SK-N-SH treated with all-trans-retinoic acid at 6 μM for 48 hours (cell line): ENCODE measurements at regions not wholly inside any gene's neighbourhood (a gene's known extent, or its start where the extent isn't known, plus 50 kb on each side); places are given as distances from the start of the nearest gene placed in this dataset.

Source experiments
- ATAC-seq: fragments of 200-7000 bp; cut with Tn5 transposase; 3 replicates; pipeline ENCODE4 v1.9.1; 2020; ENCODE audit warnings: mild to moderate bottlenecking, moderate library complexity
- BACH2 ChIP-seq: fragments of 250-450 bp; sonication (Bioruptor Pico); IDR thresholded peaks from 2 replicates; pipeline ENCODE4 v1.9.0; 2021; ENCODE audit warnings: mild to moderate bottlenecking, borderline replicate concordance
- CSDC2 ChIP-seq: fragments of 250-450 bp; sonication (Bioruptor Pico); IDR thresholded peaks from 2 replicates; pipeline ENCODE4 v1.5.0; 2020; ENCODE audit warnings: mild to moderate bottlenecking, moderate library complexity
- CSRNP3 ChIP-seq: fragments of 250-450 bp; sonication (Bioruptor Pico); IDR thresholded peaks from 2 replicates; pipeline ENCODE4 v1.5.1; 2021; ENCODE audit warnings: mild to moderate bottlenecking, moderate library complexity
- GLIS3 ChIP-seq: fragments of 250-450 bp; sonication (Bioruptor Pico); IDR thresholded peaks from 2 replicates; pipeline ENCODE4 v1.5.0; 2020; ENCODE audit warnings: mild to moderate bottlenecking, moderate library complexity
- ISL1 ChIP-seq: fragments of 250-450 bp; sonication (Bioruptor Pico); IDR thresholded peaks from 2 replicates; pipeline ENCODE4 v2.1.2; 2022; ENCODE audit warnings: mild to moderate bottlenecking, moderate library complexity
- OSR1 ChIP-seq: fragments of 250-450 bp; sonication (Bioruptor Pico); IDR thresholded peaks from 2 replicates; pipeline ENCODE4 v1.8.0; 2022; ENCODE audit warnings: moderate library complexity, mild to moderate bottlenecking, inconsistent platforms
- PATZ1 ChIP-seq: fragments of 250-450 bp; sonication (Bioruptor Pico); IDR thresholded peaks from 2 replicates; pipeline ENCODE4 v1.8.0; 2020; ENCODE audit warnings: mild to moderate bottlenecking, moderate library complexity, borderline replicate concordance
- POU6F1 ChIP-seq: fragments of 250-450 bp; sonication (Bioruptor Pico); IDR thresholded peaks from 2 replicates; pipeline ENCODE4 v1.8.0; 2021; ENCODE audit warnings: low read depth, mild to moderate bottlenecking, moderate library complexity, borderline replicate concordance
- PPARA ChIP-seq: fragments of 250-450 bp; sonication (Bioruptor Pico); IDR thresholded peaks from 2 replicates; pipeline ENCODE4 v1.5.0; 2020; ENCODE audit warnings: mild to moderate bottlenecking, borderline replicate concordance
- RARB ChIP-seq: fragments of 250-450 bp; sonication (Bioruptor Pico); IDR thresholded peaks from 2 replicates; pipeline ENCODE4 v1.8.0; 2021; ENCODE audit warnings: mild to moderate bottlenecking, moderate library complexity
- SNAI2 ChIP-seq: fragments of 250-450 bp; sonication (Bioruptor Pico); IDR thresholded peaks from 2 replicates; pipeline ENCODE4 v1.5.0; 2020; ENCODE audit warnings: mild to moderate bottlenecking, moderate library complexity
- TCF4 ChIP-seq: fragments of 250-450 bp; sonication (Bioruptor Pico); IDR thresholded peaks from 2 replicates; pipeline ENCODE4 v1.8.0; 2021; ENCODE audit warnings: mild to moderate bottlenecking, moderate library complexity, borderline replicate concordance
- TOX ChIP-seq: fragments of 250-450 bp; sonication (Bioruptor Pico); IDR thresholded peaks from 2 replicates; pipeline ENCODE4 v1.8.0; 2021; ENCODE audit warnings: mild to moderate bottlenecking, moderate library complexity, borderline replicate concordance
- TSHZ2 ChIP-seq: fragments of 250-450 bp; sonication (Bioruptor Pico); IDR thresholded peaks from 2 replicates; pipeline ENCODE4 v1.5.0; 2020; ENCODE audit warnings: mild to moderate bottlenecking, moderate library complexity
- ZC3H10 ChIP-seq: fragments of 250-450 bp; sonication (Bioruptor Pico); IDR thresholded peaks from 2 replicates; pipeline ENCODE4 v1.5.1; 2021; ENCODE audit warnings: mild to moderate bottlenecking, moderate library complexity
- ZFP3 ChIP-seq: fragments of 250-450 bp; sonication (Bioruptor Pico); IDR thresholded peaks from 2 replicates; pipeline ENCODE4 v1.5.0; 2020; ENCODE audit warnings: mild to moderate bottlenecking, moderate library complexity
- ZNF565 ChIP-seq: fragments of 450-650 bp; formaldehyde crosslinking; conservative IDR thresholded peaks from 2 replicates; pipeline ENCODE4 v1.5.0; 2020; ENCODE audit warnings: low read depth, mild to moderate bottlenecking, moderate library complexity
- ZNF70 ChIP-seq: fragments of 450-650 bp; formaldehyde crosslinking; IDR thresholded peaks from 2 replicates; pipeline ENCODE4 v1.5.0; 2020; ENCODE audit warnings: mild to moderate bottlenecking, moderate library complexity
- ZNF8 ChIP-seq: fragments of 450-650 bp; formaldehyde crosslinking; IDR thresholded peaks from 2 replicates; pipeline ENCODE4 v1.5.0; 2020; ENCODE audit warnings: mild to moderate bottlenecking, moderate library complexity

GRCh38 chr13:76542176-76542575 is 344.0 kb downstream of the KCTD12 start (continued):
- TF ChIP-seq POU6F1 (CRISPR knock-in tag) (no peak), ZNF8 (CRISPR knock-in tag) (no peak), ZNF565 (CRISPR knock-in tag) (no peak), ZC3H10 (CRISPR knock-in tag) (no peak), ISL1 (CRISPR knock-in tag) (no peak), ZNF70 (CRISPR knock-in tag) (no peak), PATZ1 (CRISPR knock-in tag) (no peak)

- TF ChIP-seq PATZ1 (CRISPR knock-in tag) (no peak), TCF4 (CRISPR knock-in tag) (no peak), ZNF70 (CRISPR knock-in tag) (no peak), SNAI2 (CRISPR knock-in tag) (no peak), OSR1 (CRISPR knock-in tag) (no peak), TOX (CRISPR knock-in tag) (no peak), ZC3H10 (CRISPR knock-in tag) (no peak), GLIS3 (CRISPR knock-in tag) (no peak), PPARA (CRISPR knock-in tag) (no peak), BACH2 (CRISPR knock-in tag) (no peak), CSRNP3 (CRISPR knock-in tag) (no peak), TSHZ2 (CRISPR knock-in tag) (no peak), ZNF8 (CRISPR knock-in tag) (no peak), ZNF565 (CRISPR knock-in tag) (no peak), CSDC2 (CRISPR knock-in tag) (no peak)
- no peak for ATAC-seq
Observed at GRCh38 chr13:76538004-76538403, 348.2 kb downstream of the KCTD12 start.

- ATAC-seq, result no peak
- TF ChIP-seq GLIS3 (CRISPR knock-in tag), result no peak
- no peak for TF ChIP-seq BACH2 (CRISPR knock-in tag)
- TF ChIP-seq ZNF565 (CRISPR knock-in tag), result no peak
- TF ChIP-seq RARB (CRISPR knock-in tag), result no peak
- no peak for TF ChIP-seq ISL1 (CRISPR knock-in tag)
- no peak for TF ChIP-seq ZNF70 (CRISPR knock-in tag)
- TF ChIP-seq ZC3H10 (CRISPR knock-in tag), result no peak
- TF ChIP-seq ZFP3 (CRISPR knock-in tag), result no peak
Observed at GRCh38 chr13:76533251-76533650, 353.0 kb downstream of the KCTD12 start.
